Epidermal melanocyte (primary cell): ENCODE measurements at regions not wholly inside any gene's neighbourhood (a gene's known extent, or its start where the extent isn't known, plus 50 kb on each side); places are given as distances from the start of the nearest gene placed in this dataset.

Experiments used
- DNase-seq: peaks from one replicate; pipeline ENCODE4 v3.0.0; 2011; ENCODE audit warnings: low spot score; ENCODE audit not compliant: insufficient read length

DNA sequence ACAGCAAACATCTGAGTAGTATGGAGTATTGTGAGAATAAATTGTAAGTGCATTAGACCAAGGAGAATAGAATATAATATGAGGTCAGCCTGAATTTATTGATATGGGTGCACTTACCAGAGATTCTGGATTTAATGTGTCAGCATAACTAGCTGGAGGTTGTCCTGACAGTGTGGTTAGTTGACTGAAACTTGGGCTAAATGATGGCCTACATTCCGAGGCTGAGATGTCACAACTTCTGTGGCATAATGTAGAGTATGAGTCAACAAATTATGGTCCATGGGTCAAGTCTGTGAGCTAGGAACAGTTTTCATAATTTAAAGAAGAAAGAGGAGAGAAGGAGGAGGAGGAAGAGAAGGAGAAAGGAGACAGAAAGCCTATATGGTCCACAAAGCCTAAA is 127.6 kb downstream of the QPCT start:
- DNase-seq, result no peak

DNA sequence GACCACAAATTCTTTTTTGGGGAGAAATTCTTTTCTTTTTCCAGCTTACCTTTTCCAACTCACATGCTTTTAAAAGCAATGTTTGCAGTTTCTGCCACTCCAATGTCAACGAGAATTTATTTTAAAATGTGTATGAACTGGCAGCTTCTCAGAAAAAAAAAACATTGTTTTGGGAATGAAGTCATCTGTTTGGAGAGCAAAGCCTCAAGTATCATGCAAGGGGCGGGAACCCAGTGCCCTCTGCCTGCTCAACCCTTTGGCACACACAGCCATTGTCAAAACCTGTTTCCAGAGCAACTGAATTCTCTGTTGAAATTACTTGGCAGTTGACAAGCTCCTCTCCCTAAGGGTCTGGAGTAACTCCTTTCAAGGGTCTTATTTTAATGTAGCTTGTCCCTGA is 128.5 kb downstream of the QPCT start:
- no peak for DNase-seq

DNA sequence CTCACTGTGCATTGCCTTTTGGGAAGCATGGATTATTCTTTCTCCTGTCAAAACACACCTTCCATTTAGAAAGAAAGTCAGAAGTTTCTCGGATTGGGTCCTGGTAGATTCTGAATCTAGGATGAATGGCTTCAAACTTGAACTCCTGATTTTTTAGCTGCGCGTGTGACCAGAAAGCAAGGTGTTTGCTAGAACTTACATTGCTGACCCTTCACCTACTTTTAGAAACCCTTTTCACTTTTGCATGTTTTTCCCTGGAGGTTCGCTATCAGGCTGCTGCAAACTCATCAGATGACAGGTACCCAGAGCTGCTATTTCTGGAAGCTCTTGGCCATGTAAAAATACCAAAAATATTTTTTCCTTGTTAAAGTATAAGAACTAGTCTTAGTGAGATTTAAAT is 132.0 kb downstream of the QPCT start:
- no peak for DNase-seq

GRCh38 chr2:37477921-37478320 is 133.5 kb downstream of the QPCT start:
- DNase-seq, result no peak

GRCh38 chr2:37481244-37481643 is 136.8 kb downstream of the QPCT start:
- DNase-seq, result no peak

GRCh38 chr2:37489041-37489456 is 144.6 kb downstream of the QPCT start:
- DNase-seq, result no peak

DNA sequence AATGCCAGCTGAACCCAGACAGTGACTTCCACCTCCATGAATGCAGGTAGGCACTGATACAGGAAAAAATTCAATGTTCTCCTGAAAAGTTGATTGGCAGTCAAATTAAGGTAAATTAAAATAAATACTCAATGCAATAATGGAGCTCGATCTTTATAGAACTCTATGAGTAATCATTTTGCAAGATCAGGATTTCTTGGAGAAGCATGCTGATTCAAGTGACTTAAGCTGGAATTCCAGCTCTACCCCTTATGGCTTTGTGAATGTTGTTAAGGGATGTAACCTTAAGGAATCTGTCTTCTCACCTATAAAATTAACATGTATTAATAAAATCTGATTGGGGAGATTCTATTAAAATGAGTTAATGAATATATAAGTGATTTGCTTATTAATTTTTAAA is 145.1 kb downstream of the QPCT start:
- no peak for DNase-seq

- no peak for DNase-seq
Observed at GRCh38 chr2:37493425-37493824, 149.0 kb downstream of the QPCT start.

DNA sequence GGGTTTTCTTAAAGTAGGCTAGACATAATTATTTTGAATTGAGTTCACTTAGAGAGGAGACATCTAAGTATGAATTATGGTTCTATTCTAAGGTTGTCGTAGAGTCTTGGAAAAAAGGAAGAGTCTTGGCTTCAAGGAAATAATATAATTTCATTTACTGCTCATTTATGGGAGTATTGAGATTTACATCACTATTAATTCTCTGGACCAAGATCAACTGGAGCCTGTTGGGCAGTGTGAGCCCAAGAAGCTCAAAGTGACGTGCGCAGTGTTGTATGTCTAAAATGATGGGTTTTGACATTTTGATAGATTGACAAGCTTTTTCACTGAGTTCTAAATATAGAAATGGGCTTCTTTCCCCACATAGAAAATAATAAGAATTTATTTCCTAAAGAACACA is 154.7 kb downstream of the QPCT start:
- no peak for DNase-seq

GRCh38 chr2:37500031-37500430 is 155.6 kb downstream of the QPCT start:
- DNase-seq, result no peak

- no peak for DNase-seq
Observed at GRCh38 chr2:37501113-37501512, 156.7 kb downstream of the QPCT start.

GRCh38 chr2:37506407-37507050 is 162.1 kb downstream of the QPCT start:
- no peak for DNase-seq

GRCh38 chr2:37507051-37507410 is 162.6 kb downstream of the QPCT start:
- peak; percentile 25 for DNase-seq

DNA sequence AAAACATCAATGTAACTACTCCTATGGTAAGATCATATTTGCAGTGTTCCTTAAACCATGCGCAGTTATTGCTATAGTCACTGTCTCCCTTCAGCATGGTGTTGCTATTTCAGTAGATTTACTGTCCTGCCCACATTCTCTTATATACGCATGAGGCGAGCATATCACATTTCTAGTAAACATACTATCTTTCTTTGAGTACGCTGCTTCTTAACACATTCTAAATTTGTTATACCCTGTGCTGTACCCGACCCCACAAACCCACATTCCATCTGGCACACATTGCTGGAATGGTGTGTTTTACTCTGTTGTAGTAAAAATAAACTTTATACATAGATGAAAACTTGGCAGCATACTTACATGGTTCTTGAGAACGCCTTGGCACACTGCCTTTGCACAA is 163.3 kb downstream of the QPCT start:
- no peak for DNase-seq

DNA sequence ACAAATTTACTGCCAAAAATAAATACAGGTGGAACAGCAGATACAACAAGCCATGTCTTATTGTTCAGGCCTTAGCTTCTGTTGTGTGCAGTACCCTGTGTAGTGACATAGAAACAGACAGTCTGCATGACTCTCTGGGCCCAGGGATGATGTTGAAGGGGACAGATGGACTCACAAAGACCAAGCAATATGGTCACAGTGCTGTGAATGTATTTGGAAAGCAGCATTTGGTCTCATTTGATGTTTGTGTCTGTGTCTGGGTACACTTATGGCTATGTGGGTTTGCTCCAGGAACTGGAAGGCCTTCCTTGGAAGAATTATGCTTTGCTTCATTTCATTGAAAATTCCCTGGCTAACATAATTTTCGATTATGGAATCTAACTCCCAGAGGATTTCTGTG is 158.5 kb downstream of the CDC42EP3 start:
- DNase-seq, result no peak

DNA sequence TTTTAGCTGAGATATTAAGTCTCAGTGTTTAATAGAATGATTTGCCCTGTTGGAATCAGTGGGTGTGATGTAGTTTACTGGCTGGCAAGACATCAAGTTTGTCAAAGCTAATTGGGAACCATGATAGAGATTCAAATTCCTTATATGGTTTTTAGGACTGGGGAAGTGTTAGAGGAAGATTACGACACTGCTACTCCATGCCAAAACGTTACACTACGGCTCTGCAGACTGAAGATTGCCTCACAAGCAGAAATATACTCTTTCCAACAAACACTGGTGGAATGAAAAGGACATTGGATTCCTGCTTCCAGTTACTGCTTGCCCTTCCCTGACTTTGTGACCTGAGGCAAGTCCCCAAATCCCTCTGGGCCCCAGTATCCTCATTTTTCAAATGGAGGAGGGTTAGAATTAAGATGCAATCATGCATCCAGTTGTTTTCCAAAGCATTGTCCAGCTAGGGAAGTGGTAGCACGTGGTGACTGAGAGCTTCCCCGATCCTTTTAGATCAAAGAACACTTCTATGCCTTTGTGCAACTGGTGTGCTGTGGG is 147.6 kb downstream of the CDC42EP3 start:
- DNase-seq, result no peak

GRCh38 chr2:37526323-37526722 is 145.1 kb downstream of the CDC42EP3 start:
- no peak for DNase-seq

DNA sequence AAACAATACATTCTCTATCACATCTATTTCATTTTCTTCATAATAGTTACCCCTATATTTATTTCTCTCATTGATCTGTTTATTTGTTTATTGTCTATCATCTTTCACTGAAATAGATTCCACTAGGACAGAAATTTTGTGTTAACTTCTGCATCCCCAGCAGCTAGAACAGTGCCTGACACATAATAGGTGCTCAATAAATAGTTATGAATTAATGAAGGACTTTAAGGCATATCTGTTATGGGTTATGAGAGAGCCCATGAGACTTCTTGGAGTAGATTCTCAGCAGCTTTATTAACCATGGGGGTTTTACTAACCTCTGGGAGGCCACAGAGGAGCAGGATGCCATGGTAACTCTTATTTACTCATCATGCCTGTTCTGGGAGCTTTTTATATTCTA is 144.6 kb downstream of the CDC42EP3 start:
- no peak for DNase-seq

DNA sequence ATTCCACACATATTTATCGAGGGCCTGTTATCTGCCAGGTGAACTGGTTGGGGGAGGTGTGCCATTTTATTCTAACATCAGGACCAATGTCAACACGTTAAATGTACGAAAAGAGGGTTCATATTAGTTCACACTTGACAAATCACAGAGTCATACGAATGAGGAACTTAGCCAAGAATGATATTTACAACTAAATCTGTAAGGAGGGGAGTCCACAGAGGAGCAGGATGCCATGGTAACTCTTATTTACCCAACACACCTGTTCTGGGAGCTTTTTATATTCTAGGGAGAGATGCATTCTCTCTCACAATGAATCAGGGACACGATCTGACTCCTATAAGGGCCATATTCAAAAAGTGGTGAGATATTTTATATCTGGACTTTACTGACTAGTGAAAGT is 144.1 kb downstream of the CDC42EP3 start:
- no peak for DNase-seq

DNA sequence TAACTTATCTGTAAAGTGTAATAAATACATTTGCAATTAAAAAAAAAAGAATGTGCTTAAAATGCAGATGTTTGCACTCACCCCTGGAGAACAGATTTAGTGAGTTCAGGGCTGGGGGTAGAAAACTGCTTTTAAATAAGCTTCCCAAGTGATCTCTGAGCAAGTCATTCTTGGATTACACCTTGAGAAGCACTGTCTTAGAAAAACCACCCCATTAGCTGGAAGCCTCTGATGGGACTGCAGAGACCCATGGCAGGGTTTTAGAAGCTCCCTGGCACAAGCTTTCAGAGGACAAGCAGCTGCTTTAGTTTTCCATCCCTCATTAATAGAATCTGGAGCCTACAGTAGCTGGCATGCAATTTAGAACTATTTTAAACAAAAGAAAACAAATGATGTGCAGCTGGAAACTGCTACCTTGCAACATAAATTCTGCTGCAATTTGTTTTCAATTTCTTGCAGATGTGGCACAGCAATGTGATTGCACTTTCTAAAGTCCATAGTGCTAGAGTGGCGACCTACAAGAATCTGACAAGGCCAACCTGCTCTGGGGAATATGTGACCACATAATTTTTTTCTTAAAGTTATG is 141.5 kb downstream of the CDC42EP3 start:
- DNase-seq, result no peak

GRCh38 chr2:37532503-37532902 is 138.9 kb downstream of the CDC42EP3 start:
- no peak for DNase-seq

GRCh38 chr2:37537316-37537715 is 134.1 kb downstream of the CDC42EP3 start:
- no peak for DNase-seq

GRCh38 chr2:37541516-37541915 is 129.9 kb downstream of the CDC42EP3 start:
- no peak for DNase-seq
